HepG2 (cell line): ENCODE measurements at regions not wholly inside any gene's neighbourhood (a gene's known extent, or its start where the extent isn't known, plus 50 kb on each side); places are given as distances from the start of the nearest gene placed in this dataset.

Experiments used
- ATAC-seq: fragments of 200-7000 bp; cut with Tn5 transposase; 3 replicates; pipeline ENCODE4 v1.9.1; 2020; ENCODE audit warnings: mild to moderate bottlenecking, moderate library complexity
- BruUV-seq: library from RNA; stranded (reverse); fragments of 400-500 nt; replicated peaks from 2 replicates; lab custom pipeline; 2021; lab: Mats Ljungman, UMichigan
- CTCF ChIA-PET: fragments of 300-600 bp; formaldehyde crosslinking; extraction: SDS; loops from one replicate; lab custom pipeline; 2021; ENCODE audit warnings: low total read pairs, inconsistent platforms, low intra/inter-chr PET ratio; lab: Yijun Ruan, JAX
- POLR2A ChIA-PET: fragments of 350-600 bp; sonication (Branson Sonifier 250); formaldehyde crosslinking; loops from one replicate; lab custom pipeline; 2020; ENCODE audit warnings: antibody characterized with exemption, inconsistent platforms; lab: Yijun Ruan, JAX
- DNase-seq: peaks from one replicate; pipeline ENCODE4 v3.0.0-alpha.2; 2015; ENCODE audit warnings: low spot score
- FAIRE-seq: peaks from 3 replicates; lab custom pipeline; 2011; peaks lifted over from hg19 to GRCh38; lab: Jason Lieb, UNC
- H2AFZ ChIP-seq: one replicate; pipeline ENCODE4 v1.6.1; 2011; ENCODE audit warnings: low read length, inconsistent platforms
- H3K27ac ChIP-seq: fragments of 300-600 bp; 3 replicates; pipeline ENCODE4 v1.8.0; 2011; ENCODE audit warnings: mixed run types, mild to moderate bottlenecking, mixed read lengths, low read length, inconsistent platforms; ENCODE audit not compliant: insufficient read depth; ENCODE audit errors: extremely low read length
- H3K27me3 ChIP-seq, 2 experiments: fragments of 200-600 bp in 1 of 2; 2 replicates in 1 of 2; 3 replicates in 1 of 2; pipeline versions ENCODE4 v1.6.0 to v1.8.0; 2011; ENCODE audit warnings: low read length in 2 of 2, mild to moderate bottlenecking in 2 of 2, moderate library complexity in 2 of 2, inconsistent platforms in 1 of 2; ENCODE audit not compliant: insufficient read depth in 2 of 2, control insufficient read depth in 1 of 2
- H3K36me3 ChIP-seq, 2 experiments: fragments of 200-600 bp in 1 of 2; replicated peaks in 1 of 2; 2 replicates in 1 of 2; 3 replicates in 1 of 2; pipeline versions ENCODE4 v1.5.1 to v1.8.0; 2011; ENCODE audit warnings: low read length in 2 of 2, inconsistent platforms in 1 of 2; ENCODE audit not compliant: insufficient read depth in 2 of 2, control insufficient read depth in 1 of 2
- H3K4me1 ChIP-seq: 2 replicates; pipeline ENCODE4 v1.5.1; 2012; ENCODE audit warnings: low read length, inconsistent platforms; ENCODE audit not compliant: insufficient read depth
- H3K4me2 ChIP-seq: 2 replicates; pipeline ENCODE4 v1.6.0; 2011; ENCODE audit warnings: low read depth, low read length, inconsistent platforms
- H3K4me3 ChIP-seq, 3 experiments: fragments of 200-600 bp in 1 of 3; sonication (generic), shearing (Covaris generic) in 1 of 3; replicated peaks in 1 of 3; 2 replicates each; pipeline ENCODE4 v1.5.1; 2011 to 2016; ENCODE audit warnings: low read length in 3 of 3, inconsistent platforms in 2 of 3, low read depth in 2 of 3, mild to moderate bottlenecking in 2 of 3, control low read depth in 1 of 3, mixed read lengths in 1 of 3; ENCODE audit not compliant: insufficient read depth in 1 of 3
- H3K79me2 ChIP-seq: one replicate; pipeline ENCODE4 v1.6.1; 2011; ENCODE audit warnings: low read length, inconsistent platforms; ENCODE audit not compliant: insufficient read depth
- H3K9ac ChIP-seq: 2 replicates; pipeline ENCODE4 v1.6.0; 2011; ENCODE audit warnings: mild to moderate bottlenecking, low read depth, low read length, inconsistent platforms; ENCODE audit not compliant: insufficient read depth
- H3K9me3 ChIP-seq: 2 replicates; pipeline ENCODE4 v1.5.1; 2012; ENCODE audit warnings: mild to moderate bottlenecking, low read length
- H4K20me1 ChIP-seq: 2 replicates; pipeline ENCODE4 v1.6.0; 2011; ENCODE audit warnings: inconsistent platforms, mild to moderate bottlenecking, low read length, moderate library complexity; ENCODE audit not compliant: insufficient read depth
- ATAD3A ChIP-seq: sonication (generic); formaldehyde crosslinking; IDR thresholded peaks from 2 replicates; pipeline ENCODE4 v1.4.0; 2020; ENCODE audit warnings: missing genetic modification reagents
- ATF7 ChIP-seq, 2 experiments: fragments of 450-650 bp in 1 of 2; sonication (generic) in 1 of 2; formaldehyde crosslinking in 1 of 2; IDR thresholded peaks; 2 replicates each; pipeline versions ENCODE4 v1.4.0 to v1.6.1; 2016 to 2020; ENCODE audit warnings: antibody characterized with exemption in 1 of 2, mild to moderate bottlenecking in 1 of 2, missing genetic modification reagents in 1 of 2
- CENPT ChIP-seq: sonication (generic); formaldehyde crosslinking; IDR thresholded peaks from 2 replicates; pipeline ENCODE4 v1.8.0; 2022; ENCODE audit warnings: low read depth, mild to moderate bottlenecking, moderate library complexity, missing genetic modification reagents
- FOXA3 ChIP-seq: IDR thresholded peaks from 2 replicates; pipeline ENCODE4 v1.6.1; 2016; ENCODE audit warnings: missing genetic modification reagents, missing compliant biosample characterization
- FOXK1 ChIP-seq: sonication (generic); formaldehyde crosslinking; IDR thresholded peaks from 2 replicates; pipeline ENCODE4 v1.4.0; 2020; ENCODE audit warnings: low read depth, missing genetic modification reagents, borderline replicate concordance
- KDM4B ChIP-seq: sonication (generic); formaldehyde crosslinking; IDR thresholded peaks from 2 replicates; pipeline ENCODE4 v1.4.0; 2020; ENCODE audit warnings: missing genetic modification reagents
- NR2C2 ChIP-seq: sonication (generic); formaldehyde crosslinking; IDR thresholded peaks from 2 replicates; pipeline ENCODE4 v1.4.0; 2020; ENCODE audit warnings: missing genetic modification reagents, mild to moderate bottlenecking, moderate library complexity, borderline replicate concordance
- PCBP2 ChIP-seq: fragments of 200-400 bp; formaldehyde crosslinking; optimal IDR thresholded peaks from 2 replicates; pipeline ENCODE3; 2018; ENCODE audit warnings: low read length, low read depth; ENCODE audit not compliant: poor library complexity, severe bottlenecking
- TFDP1 ChIP-seq: IDR thresholded peaks from 2 replicates; pipeline ENCODE4 v1.6.1; 2016; ENCODE audit warnings: missing compliant biosample characterization, missing genetic modification reagents, borderline replicate concordance
- ZNF792 ChIP-seq: IDR thresholded peaks from 2 replicates; pipeline ENCODE4 v1.6.1; 2016
- WGBS: methylation state at CpG from one replicate; pipeline ENCODE4 v1.1.6; 2017; ENCODE audit warnings: low lambda C conversion rate; 5-methylcytosine and 5-hydroxymethylcytosine counted together
- in situ Hi-C: cut with HindIII; loops from 2 replicates; pipeline ENCODE4 v1.10.0; 2017; ENCODE audit warnings: low pct_unique_long_range_greater_than_20kb; ENCODE audit not compliant: extremely low pct_ligation_motif_present
- intact Hi-C: fragments of 100-400 bp; cut with micrococcal nuclease; formaldehyde crosslinking; loops from one replicate; pipeline ENCODE4 v1.10.0; 2022; ENCODE audit not compliant: unreplicated experiment
- TF ChIP-seq, protein P1 (sequence below): sonication (generic); formaldehyde crosslinking; IDR thresholded peaks from 2 replicates; pipeline ENCODE4 v1.9.0; 2022; ENCODE audit warnings: missing genetic modification reagents, mild to moderate bottlenecking, borderline replicate concordance
- TF ChIP-seq, protein P2 (sequence below): IDR thresholded peaks from 2 replicates; pipeline ENCODE4 v1.6.1; 2016; ENCODE audit warnings: low read depth, missing genetic modification reagents, missing compliant biosample characterization

DNA sequence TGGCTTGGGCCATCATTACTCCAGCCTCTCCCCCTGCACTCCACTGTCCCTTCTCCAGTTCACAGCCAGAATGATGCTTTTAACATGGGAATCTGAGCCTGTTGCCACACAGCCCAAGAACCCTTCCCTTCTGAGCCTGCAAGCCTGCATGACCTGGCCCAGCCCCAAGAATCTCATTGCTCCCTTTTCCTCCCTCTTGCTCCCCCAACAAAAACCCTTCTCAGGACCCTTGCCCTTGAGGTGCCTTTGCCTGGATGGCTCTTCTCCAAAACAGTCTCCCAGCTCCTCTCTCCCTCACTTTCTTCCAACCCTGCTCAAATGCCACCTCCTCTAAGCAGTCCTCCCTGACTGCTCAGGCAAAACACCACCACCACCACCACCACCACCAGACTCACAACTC, 157.2 kb downstream of the ANKRD60 start:
- in situ Hi-C loops, result no loop called here
- FAIRE-seq, result no peak
- BruUV-seq, result no TSS peak

GRCh38 chr20:58070664-58071196, 157.7 kb downstream of the ANKRD60 start:
- Histone ChIP-seq H2AFZ (no peak overlapping the region), H3K27ac (no peak overlapping the region), H3K27me3 (peaks cover 0 to 18% of the 10 kb centered on the region in 2 experiments; a peak in 3 of 5 replicates), H3K4me2 (no peak overlapping the region), H3K4me3 (no peak overlapping the region), H3K36me3 (no peaks in the 10 kb centered on the region), H3K4me1 (no peaks in the 10 kb centered on the region), H3K9ac (no peak overlapping the region), H4K20me1 (no peaks in the 10 kb centered on the region), H3K79me2 (no peaks in the 10 kb centered on the region), H3K9me3 (no peaks in the 10 kb centered on the region)
- ATAC-seq (no peak), FAIRE-seq (no peak), DNase-seq (no peak)
- in situ Hi-C loops, result no loop called here
- POLR2A ChIA-PET, result no interaction called here
- no TSS peak for BruUV-seq
- CTCF ChIA-PET, result no interaction called here
- intact Hi-C loops, result no loop called here
- 12% methylated on average over 11 of the region's 11 CpGs for WGBS
- no peak for TF ChIP-seq FOXK1
- TF ChIP-seq ATAD3A (CRISPR knock-in tag), result no peak
- TF ChIP-seq ZNF792, result no peak
- TF ChIP-seq NR2C2 (CRISPR knock-in tag), result no peak
- TF ChIP-seq, protein P1, sequence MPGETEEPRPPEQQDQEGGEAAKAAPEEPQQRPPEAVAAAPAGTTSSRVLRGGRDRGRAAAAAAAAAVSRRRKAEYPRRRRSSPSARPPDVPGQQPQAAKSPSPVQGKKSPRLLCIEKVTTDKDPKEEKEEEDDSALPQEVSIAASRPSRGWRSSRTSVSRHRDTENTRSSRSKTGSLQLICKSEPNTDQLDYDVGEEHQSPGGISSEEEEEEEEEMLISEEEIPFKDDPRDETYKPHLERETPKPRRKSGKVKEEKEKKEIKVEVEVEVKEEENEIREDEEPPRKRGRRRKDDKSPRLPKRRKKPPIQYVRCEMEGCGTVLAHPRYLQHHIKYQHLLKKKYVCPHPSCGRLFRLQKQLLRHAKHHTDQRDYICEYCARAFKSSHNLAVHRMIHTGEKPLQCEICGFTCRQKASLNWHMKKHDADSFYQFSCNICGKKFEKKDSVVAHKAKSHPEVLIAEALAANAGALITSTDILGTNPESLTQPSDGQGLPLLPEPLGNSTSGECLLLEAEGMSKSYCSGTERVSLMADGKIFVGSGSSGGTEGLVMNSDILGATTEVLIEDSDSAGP (CRISPR knock-in tag), result no peak
- TF ChIP-seq, protein P2, sequence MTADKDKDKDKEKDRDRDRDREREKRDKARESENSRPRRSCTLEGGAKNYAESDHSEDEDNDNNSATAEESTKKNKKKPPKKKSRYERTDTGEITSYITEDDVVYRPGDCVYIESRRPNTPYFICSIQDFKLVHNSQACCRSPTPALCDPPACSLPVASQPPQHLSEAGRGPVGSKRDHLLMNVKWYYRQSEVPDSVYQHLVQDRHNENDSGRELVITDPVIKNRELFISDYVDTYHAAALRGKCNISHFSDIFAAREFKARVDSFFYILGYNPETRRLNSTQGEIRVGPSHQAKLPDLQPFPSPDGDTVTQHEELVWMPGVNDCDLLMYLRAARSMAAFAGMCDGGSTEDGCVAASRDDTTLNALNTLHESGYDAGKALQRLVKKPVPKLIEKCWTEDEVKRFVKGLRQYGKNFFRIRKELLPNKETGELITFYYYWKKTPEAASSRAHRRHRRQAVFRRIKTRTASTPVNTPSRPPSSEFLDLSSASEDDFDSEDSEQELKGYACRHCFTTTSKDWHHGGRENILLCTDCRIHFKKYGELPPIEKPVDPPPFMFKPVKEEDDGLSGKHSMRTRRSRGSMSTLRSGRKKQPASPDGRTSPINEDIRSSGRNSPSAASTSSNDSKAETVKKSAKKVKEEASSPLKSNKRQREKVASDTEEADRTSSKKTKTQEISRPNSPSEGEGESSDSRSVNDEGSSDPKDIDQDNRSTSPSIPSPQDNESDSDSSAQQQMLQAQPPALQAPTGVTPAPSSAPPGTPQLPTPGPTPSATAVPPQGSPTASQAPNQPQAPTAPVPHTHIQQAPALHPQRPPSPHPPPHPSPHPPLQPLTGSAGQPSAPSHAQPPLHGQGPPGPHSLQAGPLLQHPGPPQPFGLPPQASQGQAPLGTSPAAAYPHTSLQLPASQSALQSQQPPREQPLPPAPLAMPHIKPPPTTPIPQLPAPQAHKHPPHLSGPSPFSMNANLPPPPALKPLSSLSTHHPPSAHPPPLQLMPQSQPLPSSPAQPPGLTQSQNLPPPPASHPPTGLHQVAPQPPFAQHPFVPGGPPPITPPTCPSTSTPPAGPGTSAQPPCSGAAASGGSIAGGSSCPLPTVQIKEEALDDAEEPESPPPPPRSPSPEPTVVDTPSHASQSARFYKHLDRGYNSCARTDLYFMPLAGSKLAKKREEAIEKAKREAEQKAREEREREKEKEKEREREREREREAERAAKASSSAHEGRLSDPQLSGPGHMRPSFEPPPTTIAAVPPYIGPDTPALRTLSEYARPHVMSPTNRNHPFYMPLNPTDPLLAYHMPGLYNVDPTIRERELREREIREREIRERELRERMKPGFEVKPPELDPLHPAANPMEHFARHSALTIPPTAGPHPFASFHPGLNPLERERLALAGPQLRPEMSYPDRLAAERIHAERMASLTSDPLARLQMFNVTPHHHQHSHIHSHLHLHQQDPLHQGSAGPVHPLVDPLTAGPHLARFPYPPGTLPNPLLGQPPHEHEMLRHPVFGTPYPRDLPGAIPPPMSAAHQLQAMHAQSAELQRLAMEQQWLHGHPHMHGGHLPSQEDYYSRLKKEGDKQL, result no peak

More for the DNA sequence above, 157.2 kb downstream of the ANKRD60 start:
- no peak overlapping the region for H2AFZ ChIP-seq
- H3K79me2 ChIP-seq, result no peaks in the 10 kb centered on the region
- no peak for ATAC-seq
- intact Hi-C loops, result no loop called here
- no peaks in the 10 kb centered on the region for H4K20me1 ChIP-seq
- H3K4me3 ChIP-seq, result no peak overlapping the region
- POLR2A ChIA-PET, result no interaction called here
- no peaks in the 10 kb centered on the region for H3K9me3 ChIP-seq
- H3K36me3 ChIP-seq, result no peaks in the 10 kb centered on the region
- no peak overlapping the region for H3K9ac ChIP-seq
- no peak overlapping the region for H3K4me2 ChIP-seq
- H3K27ac ChIP-seq, result no peak overlapping the region
- no peak for DNase-seq
- TF ChIP-seq CENPT (CRISPR knock-in tag) (no peak), TFDP1 (CRISPR knock-in tag) (no peak), ATF7 (IDR thresholded peaks at IDR 0.05) (no peak), ATF7 (CRISPR knock-in tag; IDR thresholded peaks at IDR 0.05) (no peak), PCBP2 (no peak), FOXA3 (no peak), KDM4B (CRISPR knock-in tag) (no peak)
- TF ChIP-seq, all 625 proteins: peak for 0
- no peaks in the 10 kb centered on the region for H3K4me1 ChIP-seq
- H3K27me3 ChIP-seq, result peaks cover 0 to 18% of the 10 kb centered on the region in 2 experiments; a peak in 3 of 5 replicates
- CTCF ChIA-PET, result no interaction called here
